GM18868 (cell line): ENCODE measurements at regions not wholly inside any gene's neighbourhood (a gene's known extent, or its start where the extent isn't known, plus 50 kb on each side); places are given as distances from the start of the nearest gene placed in this dataset.
"Not testable (repeated sequence)": the region's sequence is repeated elsewhere in the genome, so short reads cannot be mapped to it uniquely, and the experiment has no call there.

Experiments used
- ATAC-seq: cut with Tn5 transposase; IDR thresholded peaks from one replicate; pipeline ENCODE4 v1.9.1; 2021; ENCODE audit warnings: mild to moderate bottlenecking, moderate library complexity; ENCODE audit not compliant: unreplicated experiment

DNA sequence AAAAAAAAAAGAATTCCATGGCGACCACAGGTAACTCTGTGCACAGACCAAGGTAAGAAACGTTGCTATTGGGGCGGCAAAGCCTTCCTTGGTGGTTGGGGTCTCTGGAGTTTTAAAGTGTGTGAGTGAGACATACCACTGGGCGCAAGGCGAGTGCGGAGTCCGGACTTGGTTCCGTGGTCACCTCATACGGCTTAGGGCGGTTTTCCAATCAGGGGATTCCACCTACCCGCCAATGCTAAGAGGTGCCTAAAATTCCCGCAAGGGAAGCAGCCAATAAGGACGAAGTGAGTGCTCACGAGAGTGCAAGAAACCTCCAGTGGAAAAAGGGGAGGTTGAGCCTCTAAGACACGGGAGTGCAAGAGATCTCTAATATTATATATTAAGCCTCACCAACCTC, 68.6 kb upstream of the PRSS16 start:
- no peak for ATAC-seq

DNA sequence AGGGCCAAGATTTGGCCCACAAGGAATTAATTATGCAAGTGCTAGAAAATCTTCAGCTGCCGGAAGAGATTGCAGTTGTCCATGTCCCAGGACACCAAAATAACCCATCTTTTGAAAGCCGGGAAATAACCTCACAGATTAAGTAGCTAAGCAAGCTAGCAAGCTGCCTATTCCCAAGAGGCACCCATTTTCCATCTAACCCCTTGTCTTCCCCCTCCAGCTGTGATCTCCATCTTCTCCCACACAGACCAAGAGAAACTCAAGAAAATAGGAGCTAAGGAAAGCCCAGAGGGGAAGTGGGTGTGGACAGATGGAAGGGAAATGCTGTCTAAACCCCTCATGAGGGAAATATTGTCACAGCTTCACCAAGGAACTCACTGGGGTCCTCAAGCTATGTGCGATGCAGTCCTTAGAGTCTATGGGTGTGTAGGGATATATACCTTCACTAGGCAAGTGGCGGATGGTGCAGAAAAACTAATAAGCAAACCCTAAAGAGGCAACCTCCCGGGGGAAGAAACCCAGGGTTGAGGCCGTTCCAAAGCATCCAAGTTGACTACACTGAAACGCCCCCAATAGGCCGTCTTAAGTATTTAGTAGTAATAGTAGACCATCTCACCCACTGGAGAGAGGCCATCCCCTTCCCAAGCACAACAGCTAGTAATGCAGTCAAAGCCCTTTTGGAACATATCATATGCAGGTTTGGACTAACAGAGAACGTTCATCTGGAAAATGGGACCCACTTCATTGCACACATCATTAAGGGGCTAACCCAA, 64.3 kb upstream of the PRSS16 start:
- ATAC-seq = no peak

DNA sequence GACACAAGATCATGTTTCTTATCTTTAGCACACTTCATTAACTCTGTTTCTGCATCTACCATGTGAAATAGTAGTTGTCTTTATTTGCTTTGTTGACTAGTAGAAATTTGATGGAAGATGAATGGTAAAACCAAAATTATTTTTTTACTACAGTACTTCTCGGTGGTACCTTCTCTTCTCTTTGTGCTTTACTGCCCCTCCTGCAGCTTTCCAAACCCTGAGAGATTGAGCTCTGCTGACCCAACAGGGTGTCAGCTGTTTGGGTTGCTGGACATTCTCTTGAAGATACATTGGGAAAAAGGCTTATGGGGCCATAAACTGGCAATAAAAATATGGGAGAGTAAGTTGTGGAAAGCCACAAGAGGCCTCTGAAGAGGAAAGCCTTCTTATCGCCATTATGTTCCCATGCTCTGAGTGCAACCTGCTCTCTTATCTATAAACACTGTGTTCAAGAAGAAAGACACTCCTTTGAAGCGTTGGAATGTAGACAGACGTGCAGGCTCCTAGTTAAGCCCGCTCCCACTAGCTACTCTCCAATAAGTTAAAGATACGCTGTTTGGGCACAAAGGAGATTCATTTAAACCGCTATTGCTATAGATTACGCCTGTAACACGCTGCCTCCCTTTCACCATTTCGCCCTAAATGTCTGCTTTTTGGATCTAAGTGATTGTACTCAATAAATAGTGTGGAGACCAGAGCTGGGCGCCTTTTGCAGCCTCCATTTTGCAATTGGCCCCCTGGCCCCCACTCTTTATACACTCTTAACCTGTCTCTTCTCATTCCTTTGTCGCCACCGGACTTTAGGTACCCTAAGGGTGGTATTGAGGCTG, 60.1 kb upstream of the PRSS16 start:
- no peak for ATAC-seq

DNA sequence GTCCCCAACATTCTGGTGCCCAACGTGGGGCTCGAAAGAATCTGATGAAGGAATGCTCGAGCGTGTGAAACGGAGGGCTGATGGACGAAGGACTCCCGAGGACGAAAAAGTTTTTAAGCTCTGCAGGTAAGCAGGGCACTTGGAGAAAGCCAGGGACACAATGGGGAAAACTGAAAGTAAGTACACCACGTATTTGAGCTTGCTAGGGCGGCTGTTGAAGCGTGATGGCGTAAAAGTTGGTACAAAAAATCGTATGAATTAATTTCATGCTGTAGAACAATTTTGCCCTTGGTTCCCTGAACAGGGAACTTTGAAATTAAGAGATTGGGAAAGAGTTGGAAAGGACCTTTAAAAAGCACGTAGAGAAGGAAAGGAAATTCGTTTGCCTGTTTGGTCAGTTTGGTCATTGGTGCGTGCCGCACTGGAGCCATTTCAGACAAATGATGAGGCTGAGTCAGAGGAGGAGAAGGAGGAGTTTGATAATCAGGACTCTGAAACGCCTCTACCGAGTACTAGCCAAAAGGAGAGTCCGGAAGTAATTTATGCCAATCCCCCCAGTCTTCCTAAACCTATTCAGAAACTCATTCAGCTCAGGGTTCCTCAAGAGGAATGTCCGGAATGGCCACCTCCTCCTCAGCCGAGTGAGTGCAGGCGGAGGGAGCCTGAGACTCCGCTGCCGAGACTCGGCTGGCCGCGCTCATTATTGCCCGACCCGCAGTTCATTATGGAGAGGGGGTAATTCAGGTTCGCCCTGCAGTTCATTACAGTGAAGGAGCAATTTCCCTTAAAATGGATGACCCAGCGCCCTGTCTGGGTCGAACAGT, 59.2 kb upstream of the PRSS16 start:
- peak; percentile 88 for ATAC-seq

DNA sequence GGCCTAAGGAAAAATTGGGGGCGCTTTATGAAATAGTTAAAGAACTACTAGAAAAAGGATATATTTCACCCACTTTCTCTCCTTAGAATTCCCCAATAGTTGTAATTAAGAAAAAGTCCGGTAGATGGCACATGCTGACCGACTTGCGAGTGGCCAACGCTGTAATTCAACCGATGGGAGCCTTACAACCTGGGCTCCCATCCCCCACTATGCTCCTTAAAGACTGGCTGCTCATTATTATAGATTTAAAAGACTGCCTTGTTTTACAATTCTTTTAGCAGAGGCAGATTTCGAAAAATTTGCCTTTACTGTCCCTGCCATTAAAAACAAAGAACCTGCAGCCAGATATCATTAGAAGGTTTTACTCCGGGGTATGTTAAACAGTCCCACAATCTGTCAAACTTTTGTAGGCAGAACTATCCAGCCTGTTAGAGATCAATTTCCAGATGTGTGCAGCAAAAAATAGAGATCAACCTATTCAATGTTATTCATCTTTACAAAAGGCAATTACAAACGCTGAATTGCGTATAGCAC, 58.5 kb upstream of the PRSS16 start:
- peak; percentile 81 for ATAC-seq

DNA sequence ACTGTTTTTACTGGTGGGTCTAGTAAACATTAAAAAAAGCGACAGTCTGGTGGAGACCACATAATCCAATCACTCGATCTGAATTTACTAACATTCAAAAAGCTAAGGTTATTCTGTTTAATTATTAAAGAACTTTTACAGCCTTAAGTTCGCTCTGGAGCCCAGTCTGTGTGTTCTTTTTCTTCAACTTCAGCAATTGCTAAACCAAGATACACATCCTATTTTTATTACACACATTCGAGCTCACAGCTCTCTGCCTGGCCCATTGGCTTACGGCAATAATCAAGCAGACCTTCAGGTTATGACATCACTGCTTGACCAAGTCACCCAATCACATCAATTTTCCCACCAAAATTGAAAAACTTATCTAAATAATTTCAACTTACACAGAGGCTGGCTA, 57.4 kb upstream of the PRSS16 start:
- ATAC-seq = no peak

DNA sequence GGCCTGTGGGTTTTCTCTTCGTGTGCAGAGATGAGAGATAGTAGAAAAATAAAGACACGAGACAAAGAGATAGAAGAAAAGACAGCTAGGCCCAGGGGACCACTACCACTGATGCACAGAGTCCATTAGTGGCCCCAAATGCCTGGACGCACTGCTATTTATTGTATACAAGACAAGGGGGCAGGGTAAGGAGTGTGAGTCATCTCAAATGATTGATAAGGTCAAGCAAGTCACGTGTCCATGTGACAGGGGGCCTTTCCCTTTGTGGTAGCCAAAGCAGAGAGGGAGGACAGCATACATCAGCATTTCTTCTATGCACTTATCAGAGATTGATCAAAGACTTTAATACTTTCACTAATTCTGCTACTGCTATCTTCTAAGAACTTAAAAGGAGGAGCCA, 53.0 kb upstream of the PRSS16 start:
- not testable (repeated sequence) for ATAC-seq

DNA sequence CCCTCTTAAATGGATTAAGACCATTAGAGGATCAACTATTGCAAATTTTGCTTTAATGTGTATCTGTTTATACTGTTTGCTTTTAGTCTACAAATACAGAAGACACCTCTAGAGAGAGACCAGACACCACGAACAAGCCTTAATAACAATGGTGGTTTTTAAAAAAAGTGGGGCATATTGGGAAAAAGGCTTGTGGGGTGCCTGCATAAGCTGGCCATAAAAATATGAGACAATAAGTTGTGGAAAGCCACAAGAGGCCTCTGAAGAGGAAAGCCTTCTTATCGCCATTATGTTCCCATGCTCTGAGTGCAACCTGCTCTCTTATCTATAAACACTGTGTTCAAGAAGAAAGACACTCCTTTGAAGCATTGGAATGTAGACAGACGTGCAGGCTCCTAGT, 52.0 kb upstream of the PRSS16 start:
- ATAC-seq = not testable (repeated sequence)
